Panc1 (cell line): ENCODE measurements at regions not wholly inside any gene's neighbourhood (a gene's known extent, or its start where the extent isn't known, plus 50 kb on each side); places are given as distances from the start of the nearest gene placed in this dataset.

Source experiments
- CTCF ChIP-seq: fragments of 450-650 bp; IDR thresholded peaks from 2 replicates; pipeline ENCODE4 v1.5.1; 2017; ENCODE audit warnings: mild to moderate bottlenecking
- TCF7L2 ChIP-seq: IDR thresholded peaks from 2 replicates; pipeline ENCODE4 v1.6.1; 2011; ENCODE audit warnings: mild to moderate bottlenecking, low read depth, low read length, inconsistent platforms
- TF ChIP-seq, protein P1 (sequence below), 2 experiments: IDR thresholded peaks; 2 replicates each; pipeline ENCODE4 v1.6.1; 2011 to 2012; ENCODE audit warnings: low read depth in 2 of 2, control low read depth in 1 of 2, low read length in 1 of 2, mild to moderate bottlenecking in 1 of 2, moderate library complexity in 1 of 2; ENCODE audit not compliant: insufficient read depth in 1 of 2

GRCh38 chr6:168941036-168941435 is 312.6 kb downstream of the THBS2 start:
- TF ChIP-seq CTCF = no peak
- TF ChIP-seq, protein P1, sequence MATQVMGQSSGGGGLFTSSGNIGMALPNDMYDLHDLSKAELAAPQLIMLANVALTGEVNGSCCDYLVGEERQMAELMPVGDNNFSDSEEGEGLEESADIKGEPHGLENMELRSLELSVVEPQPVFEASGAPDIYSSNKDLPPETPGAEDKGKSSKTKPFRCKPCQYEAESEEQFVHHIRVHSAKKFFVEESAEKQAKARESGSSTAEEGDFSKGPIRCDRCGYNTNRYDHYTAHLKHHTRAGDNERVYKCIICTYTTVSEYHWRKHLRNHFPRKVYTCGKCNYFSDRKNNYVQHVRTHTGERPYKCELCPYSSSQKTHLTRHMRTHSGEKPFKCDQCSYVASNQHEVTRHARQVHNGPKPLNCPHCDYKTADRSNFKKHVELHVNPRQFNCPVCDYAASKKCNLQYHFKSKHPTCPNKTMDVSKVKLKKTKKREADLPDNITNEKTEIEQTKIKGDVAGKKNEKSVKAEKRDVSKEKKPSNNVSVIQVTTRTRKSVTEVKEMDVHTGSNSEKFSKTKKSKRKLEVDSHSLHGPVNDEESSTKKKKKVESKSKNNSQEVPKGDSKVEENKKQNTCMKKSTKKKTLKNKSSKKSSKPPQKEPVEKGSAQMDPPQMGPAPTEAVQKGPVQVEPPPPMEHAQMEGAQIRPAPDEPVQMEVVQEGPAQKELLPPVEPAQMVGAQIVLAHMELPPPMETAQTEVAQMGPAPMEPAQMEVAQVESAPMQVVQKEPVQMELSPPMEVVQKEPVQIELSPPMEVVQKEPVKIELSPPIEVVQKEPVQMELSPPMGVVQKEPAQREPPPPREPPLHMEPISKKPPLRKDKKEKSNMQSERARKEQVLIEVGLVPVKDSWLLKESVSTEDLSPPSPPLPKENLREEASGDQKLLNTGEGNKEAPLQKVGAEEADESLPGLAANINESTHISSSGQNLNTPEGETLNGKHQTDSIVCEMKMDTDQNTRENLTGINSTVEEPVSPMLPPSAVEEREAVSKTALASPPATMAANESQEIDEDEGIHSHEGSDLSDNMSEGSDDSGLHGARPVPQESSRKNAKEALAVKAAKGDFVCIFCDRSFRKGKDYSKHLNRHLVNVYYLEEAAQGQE (IDR thresholded peaks at IDR 0.05; ENCODE audit: insufficient read depth in 1 of 2, low read depth in 2 of 2, low read length in 1 of 2) = no peak
- TF ChIP-seq TCF7L2 = no peak
